AML-193 (cell line): ENCODE measurements at regions not wholly inside any gene's neighbourhood (a gene's known extent, or its start where the extent isn't known, plus 50 kb on each side); places are given as distances from the start of the nearest gene placed in this dataset.
"Not testable (repeated sequence)": the region's sequence is repeated elsewhere in the genome, so short reads cannot be mapped to it uniquely, and the experiment has no call there.

Experiments
- DNase-seq, 2 experiments: peaks; one replicate each; lab custom pipeline; 2025; lab: John Stamatoyannopoulos, UW

- no peak for DNase-seq
Measured at GRCh38 chr5:106127341-106127781, 1543.4 kb downstream of the EFNA5 start.

DNA sequence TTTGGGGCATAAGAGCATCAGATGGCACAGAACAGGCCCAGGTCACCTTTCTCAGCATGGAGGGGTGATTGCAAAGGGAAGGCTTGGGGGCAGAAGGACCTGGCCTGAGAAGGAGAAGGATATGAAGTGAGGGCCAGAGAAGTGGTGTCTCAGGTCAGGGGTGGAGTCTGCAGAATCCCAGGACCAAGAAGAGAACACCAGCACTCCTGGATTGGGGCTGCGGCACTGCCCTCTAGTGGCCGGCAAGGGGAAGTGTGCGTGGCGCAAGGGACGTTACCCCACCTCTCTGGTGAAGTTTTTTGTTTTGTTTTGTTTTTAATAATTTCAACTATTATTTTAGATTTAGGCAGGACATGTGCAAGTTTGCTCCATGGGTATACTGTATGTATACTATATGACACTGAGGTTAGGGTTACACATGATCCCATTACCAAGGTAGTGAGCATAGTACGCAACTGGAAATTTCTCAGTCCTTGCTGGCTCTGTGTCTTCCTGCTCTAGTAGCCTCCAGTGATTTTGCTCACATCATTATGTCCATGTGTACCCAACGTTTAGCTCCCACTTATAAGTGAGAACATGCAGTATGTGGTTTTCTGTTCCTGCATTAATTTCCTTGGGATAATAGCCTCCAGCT lies 1548.6 kb downstream of the EFNA5 start:
- DNase-seq, result no peak

- DNase-seq, result no peak
Measured at GRCh38 chr5:106116682-106117081, 1554.1 kb downstream of the EFNA5 start.

GRCh38 chr5:106113922-106114321 lies 1556.8 kb downstream of the EFNA5 start:
- DNase-seq, result no peak

- no peak for DNase-seq
Measured at GRCh38 chr5:106106384-106106783, 1564.4 kb downstream of the EFNA5 start.

- no peak for DNase-seq
Measured at GRCh38 chr5:106097340-106097739, 1573.4 kb downstream of the EFNA5 start.

- no peak for DNase-seq
Measured at GRCh38 chr5:106094839-106095238, 1575.9 kb downstream of the EFNA5 start.

DNA sequence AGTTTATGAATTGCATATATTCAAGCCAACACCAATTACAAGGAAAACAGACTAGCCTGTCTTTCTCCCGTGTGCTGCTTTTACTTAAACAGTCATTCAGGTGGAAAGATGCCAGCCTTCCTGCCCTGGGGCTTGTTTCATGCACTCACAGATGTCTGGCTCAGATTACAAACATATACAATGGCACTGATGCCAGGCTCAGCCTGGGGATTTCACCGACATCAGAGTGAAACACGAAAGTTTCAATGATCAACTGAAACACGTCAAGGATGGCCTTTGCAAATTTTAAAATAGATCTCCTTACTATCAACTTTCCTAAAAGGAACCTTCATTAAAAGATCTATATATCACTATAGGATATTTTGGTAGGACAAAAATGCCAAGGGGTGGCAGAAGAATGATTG lies 1576.5 kb downstream of the EFNA5 start:
- no peak for DNase-seq

GRCh38 chr5:106093134-106093533 lies 1577.6 kb downstream of the EFNA5 start:
- no peak for DNase-seq

DNA sequence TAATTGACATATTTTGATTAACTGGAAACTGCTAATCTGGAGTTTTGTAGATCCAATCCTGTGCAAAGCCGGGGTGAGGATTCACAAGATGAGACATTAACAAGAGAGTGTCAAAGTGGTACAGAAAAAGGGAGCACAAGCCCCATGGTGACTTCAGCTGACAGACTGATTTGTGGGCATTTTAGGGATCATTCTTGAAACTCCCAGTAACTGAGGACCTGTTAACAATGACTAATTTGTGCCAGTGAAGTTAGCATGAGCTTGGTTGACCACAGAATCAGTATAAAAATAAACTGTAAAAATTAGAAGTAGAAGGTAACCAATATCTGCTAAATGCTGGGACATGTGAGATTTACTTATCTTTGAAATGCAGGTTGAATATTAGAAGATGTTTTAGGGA lies 1578.3 kb downstream of the EFNA5 start:
- no peak for DNase-seq

GRCh38 chr5:106089073-106089472 lies 1581.7 kb downstream of the EFNA5 start:
- DNase-seq, result no peak

- no peak for DNase-seq
Measured at GRCh38 chr5:106088462-106088861, 1582.3 kb downstream of the EFNA5 start.

DNA sequence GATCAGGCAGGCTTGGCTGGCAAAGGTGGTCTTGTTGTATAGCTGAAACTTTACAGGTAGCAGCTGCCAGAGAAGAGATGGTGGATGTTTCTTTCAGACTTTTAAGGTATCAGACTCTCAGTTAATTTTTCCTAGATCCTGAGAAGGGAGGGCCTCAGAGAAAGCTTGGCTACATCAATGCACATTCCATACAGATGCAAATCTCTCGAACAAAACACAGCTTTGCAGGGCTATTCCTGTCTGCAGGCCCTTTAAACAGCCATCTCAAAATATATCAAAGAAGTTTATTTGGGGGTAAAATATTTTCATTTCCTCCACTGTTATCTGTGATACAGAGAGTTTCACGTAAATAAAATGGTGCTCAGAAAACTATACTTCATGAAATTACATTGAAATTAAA lies 1584.4 kb downstream of the EFNA5 start:
- no peak for DNase-seq

DNA sequence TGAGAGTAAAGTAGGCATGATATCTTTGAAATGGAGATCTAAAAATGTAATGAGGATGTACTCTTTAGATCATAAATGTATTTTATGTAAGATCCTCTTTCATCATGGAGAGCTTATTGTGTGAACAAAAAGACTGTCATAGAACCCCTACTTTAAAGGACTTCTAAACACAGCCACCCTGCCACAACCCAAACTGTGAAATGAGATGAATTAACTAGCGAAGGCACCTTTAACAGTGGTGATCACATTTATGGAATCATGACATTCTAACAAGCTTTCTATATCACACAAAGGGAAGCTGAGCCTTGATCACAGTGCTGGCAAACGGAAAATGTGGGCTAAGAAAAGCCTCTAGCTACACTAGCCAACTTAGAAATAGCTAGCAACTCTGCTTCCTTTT lies 1585.2 kb downstream of the EFNA5 start:
- DNase-seq, result no peak

GRCh38 chr5:106085136-106085535 lies 1585.6 kb downstream of the EFNA5 start:
- no peak for DNase-seq

DNA sequence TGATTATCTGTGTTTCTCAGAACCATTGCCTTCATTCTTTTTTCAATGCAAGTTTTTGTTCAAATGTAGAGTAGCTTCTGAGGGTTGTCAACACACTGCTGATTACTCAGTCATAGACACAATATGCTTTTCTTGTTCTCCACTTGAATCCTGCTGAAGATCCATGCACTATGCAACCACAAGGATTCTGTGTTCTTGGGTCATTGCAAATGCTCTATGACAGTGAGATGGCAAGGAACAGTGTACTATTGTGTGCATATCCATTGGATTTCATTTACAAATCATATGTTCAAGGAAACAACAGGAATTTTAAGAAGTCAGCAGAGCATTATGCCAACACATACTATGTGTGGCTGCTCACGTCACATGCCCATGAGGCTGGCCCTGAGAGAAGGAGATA lies 1590.2 kb downstream of the EFNA5 start:
- DNase-seq, result no peak

DNA sequence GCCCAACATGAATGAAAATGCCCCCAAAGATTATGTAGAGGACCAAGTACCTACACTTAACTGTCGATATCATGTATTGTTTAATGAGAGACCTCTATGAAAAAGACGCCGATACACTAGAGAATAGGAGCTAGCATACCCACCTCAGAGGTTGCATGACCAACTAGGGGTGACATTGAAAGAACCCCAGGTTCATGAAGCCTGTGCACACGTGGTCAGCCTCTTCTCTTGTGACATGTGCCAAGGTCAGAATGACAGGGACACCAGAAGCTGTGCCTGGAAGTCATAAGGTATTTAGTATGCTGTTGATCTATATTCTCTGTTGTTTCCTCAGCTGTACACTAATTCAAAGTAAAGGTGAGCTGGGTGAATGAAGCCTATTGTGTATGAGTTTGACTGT lies 1594.1 kb downstream of the EFNA5 start:
- DNase-seq, result no peak

GRCh38 chr5:106072208-106072607 lies 1598.5 kb downstream of the EFNA5 start:
- no peak for DNase-seq

GRCh38 chr5:106047341-106047740 lies 1623.4 kb downstream of the EFNA5 start:
- DNase-seq, result no peak

DNA sequence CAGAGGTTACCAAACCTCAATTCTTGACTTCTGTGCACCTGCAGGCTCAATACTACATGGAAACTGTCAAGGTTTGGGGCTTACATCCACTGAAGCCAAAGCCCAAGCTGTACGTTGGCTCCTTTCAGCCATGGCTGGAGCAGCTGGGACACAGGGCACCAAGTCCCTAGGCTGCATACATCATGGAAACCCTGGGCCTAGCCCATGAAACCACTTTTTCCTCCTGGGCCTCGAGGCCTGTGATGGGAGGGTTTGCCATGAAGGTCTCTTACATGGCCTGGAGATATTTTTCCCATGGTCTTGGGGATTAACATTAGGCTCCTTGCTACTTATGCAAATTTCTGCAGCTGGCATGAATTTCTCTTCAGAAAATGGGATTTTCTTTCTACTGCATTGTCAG lies 1638.7 kb downstream of the EFNA5 start:
- not testable (repeated sequence) for DNase-seq

DNA sequence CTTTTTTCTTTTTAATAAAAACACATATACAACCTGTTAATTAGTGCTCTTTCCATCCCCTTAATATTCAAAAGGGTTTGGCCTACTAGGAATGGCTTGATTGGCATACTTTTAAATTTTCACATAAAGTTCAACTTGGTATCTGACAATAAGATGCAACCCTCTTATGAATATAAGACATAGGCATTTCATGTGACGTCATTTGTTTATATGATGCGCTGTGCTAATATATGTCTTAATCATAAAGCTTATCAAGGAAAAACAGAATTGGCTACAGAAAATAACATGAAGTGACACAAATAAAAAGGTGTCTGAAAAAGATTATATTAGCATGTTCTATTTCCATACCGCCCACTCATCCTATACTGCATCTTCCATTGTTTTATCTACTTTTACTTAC lies 1642.4 kb downstream of the EFNA5 start:
- no peak for DNase-seq

- DNase-seq, result no peak
Measured at GRCh38 chr5:106020894-106021293, 1649.8 kb downstream of the EFNA5 start.

DNA sequence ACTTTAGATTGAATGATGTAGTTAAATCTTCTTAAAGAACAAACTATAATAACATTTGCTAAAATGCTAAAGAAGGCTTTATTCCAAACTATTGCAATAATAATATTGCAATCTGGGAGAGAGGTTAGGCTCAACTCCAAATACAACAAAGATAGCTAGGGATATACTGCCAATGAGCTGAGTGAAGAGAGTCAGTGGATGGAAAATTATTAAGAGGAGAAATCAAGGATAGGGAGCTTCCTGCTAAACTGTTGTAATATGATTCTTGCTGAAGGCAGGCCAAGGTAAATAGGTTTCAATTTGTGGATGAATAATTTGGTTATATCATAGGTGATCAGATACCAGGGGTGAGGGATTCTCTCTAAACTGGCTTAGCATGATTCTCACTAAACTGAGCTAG lies 1651.5 kb downstream of the EFNA5 start:
- no peak for DNase-seq

GRCh38 chr5:106017243-106017857 lies 1653.4 kb downstream of the EFNA5 start:
- no peak for DNase-seq
